GM15510 (cell line): ENCODE measurements at regions not wholly inside any gene's neighbourhood (a gene's known extent, or its start where the extent isn't known, plus 50 kb on each side); places are given as distances from the start of the nearest gene placed in this dataset.

Source experiments
- POLR2A ChIP-seq: IDR thresholded peaks from 3 replicates; pipeline ENCODE4 v1.6.1; 2011; ENCODE audit warnings: borderline replicate concordance; ENCODE audit not compliant: insufficient read length; ENCODE audit errors: extremely low read depth

DNA sequence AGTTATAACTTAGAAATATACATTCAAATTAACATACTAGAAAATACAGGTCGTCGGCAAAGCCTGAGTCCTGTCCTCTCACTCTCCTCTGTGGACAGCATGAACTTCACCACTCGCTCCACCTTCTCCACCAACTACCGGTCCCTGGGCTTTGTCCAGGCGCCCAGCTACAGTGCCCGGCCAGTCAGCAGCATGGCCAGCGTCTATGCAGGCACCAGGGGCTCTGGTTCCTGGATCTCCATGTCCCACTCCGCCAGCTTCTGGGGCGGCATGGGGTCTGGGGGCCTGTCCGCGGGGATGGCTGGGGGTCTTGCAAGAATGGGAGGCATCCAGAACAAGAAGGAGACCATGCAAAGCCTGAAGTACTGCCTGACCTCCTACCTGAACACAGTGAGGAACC, 319.4 kb downstream of the ZFHX3 start:
- TF ChIP-seq POLR2A = no peak

DNA sequence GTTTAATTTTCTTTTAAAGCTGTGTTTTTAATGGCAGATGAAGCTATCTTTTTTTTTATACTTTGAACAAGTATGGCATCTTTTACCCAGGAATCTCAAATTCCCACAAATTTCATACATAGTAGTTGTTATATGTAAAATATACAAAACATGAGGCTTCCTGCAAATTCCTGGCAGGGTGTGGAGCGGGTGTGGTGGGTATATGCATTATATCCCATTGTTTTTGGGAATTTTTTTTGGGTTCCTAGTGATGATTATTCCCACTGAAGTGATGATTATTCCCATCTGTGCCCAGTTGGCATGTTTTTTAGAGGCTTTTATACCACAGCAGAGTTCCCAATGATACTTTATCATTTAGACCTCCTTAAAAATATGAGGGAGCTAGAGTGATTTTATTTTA, 320.4 kb downstream of the ZFHX3 start:
- no peak for TF ChIP-seq POLR2A

DNA sequence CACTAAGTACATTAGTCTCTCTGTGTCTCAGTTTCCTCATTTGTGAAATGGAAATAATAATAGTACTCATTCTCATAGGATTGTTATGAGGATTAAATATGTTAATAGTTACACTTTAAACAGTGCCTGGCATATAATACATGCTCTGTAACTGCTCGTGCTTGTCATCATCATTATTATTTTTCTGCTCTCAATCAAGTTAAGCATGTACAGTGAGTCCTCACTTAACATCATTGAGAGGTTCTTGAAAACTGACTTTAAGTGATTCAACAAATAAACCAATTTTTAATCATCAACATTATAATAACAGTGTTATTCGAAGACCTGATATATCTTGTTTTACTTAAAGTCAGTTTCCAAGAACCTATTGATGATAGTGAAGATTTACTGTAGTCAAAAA, 322.3 kb downstream of the ZFHX3 start:
- no peak for TF ChIP-seq POLR2A

DNA sequence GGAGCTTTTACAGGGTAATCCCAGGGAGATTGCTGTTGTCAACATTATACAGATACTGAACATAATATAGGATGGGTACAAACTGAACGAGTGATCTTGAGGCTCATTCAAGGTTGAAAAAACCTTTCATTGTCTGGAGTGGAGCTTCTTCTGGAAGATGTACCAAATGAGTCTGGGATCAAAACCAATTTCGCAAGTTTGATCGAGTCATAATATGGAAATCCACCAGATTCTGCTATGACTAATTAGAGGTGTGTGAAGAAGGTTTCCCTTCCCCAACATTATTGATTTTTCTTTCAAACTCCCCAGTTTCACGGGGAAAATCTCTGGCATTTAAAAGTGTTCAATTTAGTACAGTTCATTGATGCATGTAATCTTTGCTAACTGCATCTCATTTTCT, 324.1 kb downstream of the ZFHX3 start:
- no peak for TF ChIP-seq POLR2A

DNA sequence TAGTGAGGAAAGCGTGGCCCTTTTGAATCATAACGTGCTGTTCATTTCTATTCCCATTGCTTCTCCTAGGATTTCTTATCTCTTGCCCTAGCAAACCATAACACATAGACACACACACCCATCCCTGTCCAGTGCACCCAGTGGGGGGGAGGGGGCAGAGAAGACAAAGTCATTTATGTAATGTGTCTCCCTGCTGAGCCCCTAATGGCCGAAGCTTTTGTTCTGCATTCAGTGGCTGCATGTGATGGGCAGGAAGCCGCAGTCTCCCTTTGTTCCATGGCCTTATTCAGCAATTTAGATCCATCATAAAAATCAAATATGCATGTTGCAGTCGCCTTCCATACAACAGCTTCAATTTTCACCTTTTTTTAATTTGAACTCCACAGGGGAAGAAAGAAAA, 325.4 kb downstream of the ZFHX3 start:
- TF ChIP-seq POLR2A = no peak

DNA sequence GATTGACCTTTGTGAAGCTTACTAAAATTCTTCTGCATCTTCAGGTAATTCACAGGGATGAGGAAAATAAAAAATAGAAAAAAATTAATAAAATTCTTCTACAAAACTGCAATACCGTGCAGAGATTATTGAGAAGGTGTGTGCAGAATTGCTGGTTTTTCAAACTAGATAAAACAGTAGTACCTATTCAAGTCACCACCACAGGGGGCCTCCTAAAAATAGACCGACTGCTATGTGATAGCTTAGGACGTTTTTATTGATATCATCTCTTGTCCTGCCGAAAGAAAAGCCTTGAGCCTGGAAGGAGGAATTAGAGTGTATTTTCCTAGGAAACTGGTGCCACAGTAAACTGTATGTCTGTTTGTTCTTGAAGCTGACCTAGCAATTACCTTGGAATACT, 325.9 kb downstream of the ZFHX3 start:
- TF ChIP-seq POLR2A = no peak

DNA sequence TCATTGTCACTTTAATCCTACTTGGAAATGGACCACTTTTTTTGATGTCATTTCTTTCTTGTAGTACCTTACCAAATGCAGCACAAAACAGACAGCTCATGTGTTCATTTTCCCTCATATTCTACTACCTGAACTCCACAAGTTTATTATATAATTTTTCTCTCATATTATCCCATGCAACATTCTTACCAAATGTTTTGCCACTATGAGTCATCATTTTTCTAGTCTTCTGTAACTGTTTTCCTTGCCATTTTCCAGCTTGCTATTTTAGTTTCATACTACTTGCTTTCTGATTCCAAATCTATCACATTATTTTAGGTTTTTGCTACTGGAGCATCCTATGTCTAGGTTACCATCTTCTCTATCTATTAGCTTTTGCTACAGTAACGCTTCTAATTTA, 332.7 kb downstream of the ZFHX3 start:
- TF ChIP-seq POLR2A = no peak

DNA sequence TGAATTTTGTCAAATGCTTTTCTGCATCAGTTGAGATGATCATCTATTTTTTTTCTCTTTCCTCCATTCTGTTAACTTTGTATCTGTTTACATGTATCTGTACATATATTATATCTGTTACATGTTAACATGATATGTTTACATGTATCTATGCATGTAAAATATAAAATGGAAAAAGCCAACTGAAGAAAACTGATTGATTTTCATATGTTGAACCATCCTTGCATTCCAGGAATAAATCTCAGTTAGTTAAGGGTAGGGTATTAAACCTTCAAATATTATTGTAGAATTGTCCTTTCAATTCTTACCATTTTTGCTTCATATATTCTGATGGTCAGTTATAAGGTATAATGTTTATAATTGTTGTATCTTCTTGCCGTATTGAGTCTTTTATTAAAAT, 336.1 kb downstream of the ZFHX3 start:
- no peak for TF ChIP-seq POLR2A

DNA sequence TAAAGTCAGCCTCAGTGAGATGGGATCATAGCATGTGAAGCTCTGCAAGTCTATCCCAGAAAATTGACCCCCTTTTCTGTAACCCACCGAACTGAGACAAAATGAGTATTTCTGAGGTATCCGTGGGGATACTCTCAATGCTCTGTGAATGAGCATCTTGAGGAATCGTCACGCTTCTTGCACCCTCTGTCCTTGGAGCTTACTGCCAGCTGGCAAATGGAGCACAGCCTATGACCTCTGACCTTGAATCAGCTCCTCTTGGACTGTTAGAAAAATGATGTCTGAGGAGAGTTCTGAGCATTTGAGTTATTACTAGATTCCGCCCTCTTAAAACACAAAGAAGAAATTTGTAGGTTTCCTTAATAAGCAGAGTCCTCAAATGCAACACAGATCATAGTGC, 342.1 kb downstream of the ZFHX3 start:
- TF ChIP-seq POLR2A = no peak

DNA sequence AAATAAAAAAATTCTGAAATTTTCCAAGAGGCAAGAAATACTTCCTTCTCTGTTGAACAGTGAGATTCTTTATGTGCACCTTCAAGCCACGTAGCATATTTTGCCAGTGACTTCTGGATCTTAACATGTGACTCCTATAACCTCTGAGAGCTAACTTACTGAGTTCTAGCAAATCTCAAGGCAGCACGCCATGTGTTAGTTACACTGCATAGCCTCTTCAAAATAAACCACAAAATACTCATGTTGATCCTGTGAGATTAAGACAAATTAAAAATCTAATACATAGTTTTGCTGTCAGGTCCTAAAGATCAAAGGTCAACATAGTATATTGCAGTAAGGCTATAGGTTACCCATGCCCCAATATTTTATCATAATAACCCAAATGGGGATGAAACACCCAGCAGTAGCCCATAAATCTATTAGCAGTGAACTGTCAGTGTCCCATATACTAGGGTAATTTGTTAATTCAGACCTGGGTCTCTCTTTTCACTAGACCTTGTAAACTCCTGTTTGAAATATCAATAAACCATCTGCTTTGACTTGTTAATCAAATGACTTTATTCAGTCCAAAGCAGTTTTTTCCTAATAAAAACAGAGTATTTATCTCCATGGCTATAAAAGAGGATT, 343.1 kb downstream of the ZFHX3 start:
- no peak for TF ChIP-seq POLR2A

DNA sequence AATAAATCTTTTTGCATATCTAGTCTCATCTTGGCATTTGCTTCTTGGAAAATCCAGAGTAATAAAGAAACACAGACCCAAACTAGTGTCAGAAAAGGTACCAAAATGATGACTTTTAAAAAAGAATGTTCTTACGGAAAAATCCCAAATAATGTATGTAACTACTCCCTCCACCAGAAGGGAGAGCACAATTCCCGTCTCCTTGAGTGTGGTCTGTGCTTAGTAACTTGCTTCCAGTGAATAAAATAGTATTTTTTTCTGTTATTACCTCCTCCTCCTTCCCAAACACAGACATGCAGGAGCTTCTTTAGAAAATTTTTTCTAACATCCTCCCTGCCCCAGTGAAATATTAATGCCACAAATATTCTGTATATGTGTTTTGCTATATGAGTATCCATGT, 358.1 kb downstream of the ZFHX3 start:
- no peak for TF ChIP-seq POLR2A

DNA sequence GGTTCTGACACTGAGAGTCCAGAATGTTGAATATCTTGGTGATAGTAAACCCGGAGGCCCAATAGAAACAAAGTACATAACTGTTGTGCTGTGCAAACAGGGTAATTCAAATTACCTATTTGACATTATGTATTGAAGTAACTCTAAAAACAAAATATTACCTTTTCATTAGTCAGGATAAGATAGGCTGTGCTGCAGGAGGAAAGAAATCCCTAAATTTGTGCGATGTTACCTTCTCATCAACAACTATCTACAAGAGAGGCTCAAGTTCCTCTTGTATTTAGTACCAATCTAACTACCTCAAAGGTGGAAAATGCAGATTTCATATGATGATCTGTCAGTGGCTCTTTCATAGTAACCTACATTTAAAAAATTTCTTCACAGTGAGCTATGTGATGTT, 367.2 kb downstream of the ZFHX3 start:
- no peak for TF ChIP-seq POLR2A

DNA sequence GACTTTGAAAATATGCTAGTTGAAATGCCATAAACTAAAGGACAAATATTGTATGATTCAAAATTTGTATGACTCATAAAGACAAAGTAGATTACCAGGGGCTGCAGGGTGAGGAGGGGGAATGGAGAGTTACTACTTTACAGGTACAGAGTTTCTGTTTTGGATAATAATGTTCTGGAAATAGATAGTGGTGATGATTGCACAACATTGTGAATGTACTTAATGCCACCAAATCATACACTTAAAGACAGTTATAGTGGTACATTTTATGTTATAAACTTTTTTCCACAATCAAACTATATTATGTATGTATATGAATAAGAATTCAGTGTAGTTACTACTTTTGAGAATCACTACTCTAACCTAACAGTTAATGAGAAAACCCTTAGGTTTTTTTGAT, 368.1 kb downstream of the ZFHX3 start:
- no peak for TF ChIP-seq POLR2A

DNA sequence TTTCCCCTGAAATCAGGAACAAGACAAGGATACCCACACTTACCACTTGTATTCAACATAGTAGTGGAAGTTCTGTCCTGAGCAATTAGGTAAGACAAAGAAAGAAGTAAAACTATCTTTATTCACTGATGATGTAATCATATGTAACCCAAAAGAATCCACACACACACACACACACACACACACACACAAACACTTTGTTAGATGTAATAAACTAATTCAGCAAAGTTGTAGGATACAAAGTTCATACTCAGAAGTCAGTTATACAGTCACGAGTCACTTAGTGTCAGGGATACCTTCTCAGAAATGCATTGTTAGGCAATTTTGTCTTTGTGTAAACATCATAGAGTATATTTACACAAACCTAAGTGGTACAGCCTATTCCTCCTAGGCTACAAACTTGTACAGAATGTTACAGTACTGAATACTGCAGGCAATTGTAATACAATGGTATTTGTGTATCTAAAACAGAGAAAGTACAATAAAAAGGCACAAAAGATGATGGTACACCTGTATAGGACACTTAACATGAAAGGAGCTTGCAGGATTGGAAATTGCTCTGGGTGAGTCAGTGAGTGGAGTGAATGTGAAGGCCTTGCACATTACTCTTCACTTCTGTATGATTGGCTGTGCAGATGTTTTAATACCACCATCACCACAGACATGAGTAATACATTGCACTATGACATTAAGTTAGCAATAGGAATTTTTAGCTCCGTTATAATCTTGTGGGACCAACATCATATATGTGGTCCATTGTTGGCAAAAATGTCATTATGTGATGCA, 370.1 kb downstream of the ZFHX3 start:
- no peak for TF ChIP-seq POLR2A

DNA sequence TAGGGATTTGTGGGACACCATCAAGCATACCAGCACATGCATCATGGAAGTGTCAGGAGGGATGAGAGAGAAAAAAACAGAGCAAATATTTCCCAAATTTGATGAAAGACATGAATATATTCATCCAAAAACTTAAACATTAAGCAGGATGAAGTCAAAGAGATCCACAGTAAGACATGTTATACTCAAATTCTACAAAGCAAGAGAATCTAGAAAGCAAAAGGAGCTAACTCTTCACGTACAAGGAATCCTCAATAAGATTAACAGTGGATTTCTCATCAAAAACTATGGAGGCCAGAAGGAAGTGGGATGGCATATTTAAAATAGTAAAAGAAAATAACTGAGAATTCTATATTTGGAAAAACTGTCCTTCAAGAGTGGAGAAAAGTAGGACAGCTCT, 374.8 kb downstream of the ZFHX3 start:
- TF ChIP-seq POLR2A = no peak

DNA sequence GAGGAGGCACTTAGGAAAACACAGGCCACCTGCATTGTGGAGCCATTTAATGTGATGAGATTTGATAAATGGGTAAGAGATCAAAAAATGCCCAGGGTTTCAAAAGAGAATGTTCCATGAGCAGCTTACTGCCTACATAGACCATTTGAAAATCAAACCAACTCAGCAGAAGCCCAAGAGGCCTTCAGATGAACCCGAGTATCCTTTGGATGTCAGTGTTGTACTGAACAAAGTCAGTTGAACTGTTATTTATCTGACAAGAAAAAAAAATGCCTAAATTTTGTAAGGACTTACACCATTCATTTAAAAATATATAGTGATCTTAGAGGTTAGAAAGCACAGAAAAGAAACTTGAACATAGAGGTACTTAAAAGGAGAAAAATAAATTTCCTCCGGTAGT, 381.7 kb downstream of the ZFHX3 start:
- no peak for TF ChIP-seq POLR2A

DNA sequence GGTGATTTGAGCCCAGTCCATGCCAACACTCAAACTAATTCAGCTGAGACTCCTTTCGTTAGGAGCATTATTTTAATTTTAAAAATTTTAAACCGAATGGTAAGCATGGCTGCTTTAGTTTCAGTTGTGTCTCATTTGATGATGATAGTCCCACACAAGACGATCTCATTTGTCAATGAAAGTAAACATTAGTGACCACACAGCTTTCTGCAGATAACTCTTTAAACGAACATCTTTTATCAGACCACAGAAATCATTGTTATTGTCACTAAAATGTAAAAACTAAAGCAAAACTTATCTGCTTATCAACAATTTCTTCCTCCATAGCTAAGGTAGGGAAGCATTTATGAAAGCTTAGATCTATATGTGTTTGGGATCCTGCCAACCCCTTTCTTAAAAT, 382.2 kb downstream of the ZFHX3 start:
- no peak for TF ChIP-seq POLR2A

DNA sequence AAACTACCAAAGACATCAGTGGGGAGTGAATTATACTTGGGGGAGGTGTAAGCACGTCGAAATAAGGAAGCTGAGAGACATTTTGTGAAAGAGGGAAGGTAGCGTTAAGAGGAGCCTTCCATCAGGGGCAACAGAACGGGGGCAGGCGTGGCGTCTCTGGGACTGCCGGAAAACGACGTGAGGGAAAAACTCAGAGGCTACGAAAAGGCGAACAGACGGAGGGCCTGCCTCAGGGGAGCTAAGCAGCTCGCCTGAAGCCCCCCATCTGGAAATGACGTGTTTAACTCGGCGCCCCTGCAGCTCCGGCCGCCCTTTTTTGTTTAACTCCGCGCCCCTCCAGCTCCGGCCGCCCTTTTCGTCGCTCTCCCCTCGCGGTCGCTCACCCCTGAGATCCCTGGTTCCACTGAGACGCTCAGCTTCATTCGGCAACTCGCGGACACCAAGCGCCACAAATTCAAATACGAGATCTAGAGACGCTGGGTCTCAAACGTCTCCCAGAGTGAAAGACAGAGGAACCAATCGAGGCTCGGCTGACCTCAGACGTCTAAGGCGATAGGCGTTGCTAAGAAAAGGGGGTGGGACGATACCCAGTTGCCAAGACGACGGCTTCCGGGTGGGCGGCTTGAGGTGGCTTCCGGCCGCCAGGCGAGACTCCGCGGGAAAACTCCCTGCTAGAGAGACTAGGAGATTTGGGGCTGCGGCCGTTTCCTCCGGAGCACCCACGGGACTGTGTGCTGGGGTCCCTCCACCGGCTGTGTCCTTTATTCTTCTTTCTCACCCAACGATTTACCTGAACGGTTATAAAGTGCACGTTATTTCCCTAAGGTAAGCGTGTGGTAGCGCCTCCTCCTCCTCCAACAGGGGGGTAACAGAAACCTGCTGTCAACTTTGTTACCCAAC, 383.2 kb downstream of the ZFHX3 start:
- TF ChIP-seq POLR2A = peak; percentile 69
